ENCODE measurements at regions not wholly inside any gene's neighbourhood (a gene's known extent, or its start where the extent isn't known, plus 50 kb on each side); places are given as distances from the start of the nearest gene placed in this dataset.

DNA sequence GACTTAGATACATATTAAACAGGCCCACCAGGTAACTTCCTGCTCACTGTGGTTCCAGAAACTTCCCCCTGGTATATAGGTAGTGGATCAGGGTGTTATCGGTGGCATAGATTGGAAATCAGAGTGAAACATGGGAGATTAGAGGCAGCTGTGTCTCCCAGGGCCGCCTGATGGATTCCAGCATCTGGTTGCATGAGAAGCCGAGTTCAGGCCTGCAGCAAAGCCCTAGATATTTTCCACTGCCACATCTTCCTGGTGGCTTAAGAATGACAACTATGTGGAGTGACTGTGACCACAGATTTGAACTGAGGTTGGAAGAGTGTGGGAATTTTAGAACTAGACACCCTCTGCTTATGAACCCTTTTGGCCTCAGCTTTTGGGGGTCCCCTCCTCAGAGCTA lies 184.8 kb upstream of the NTF3 start:
- Histone ChIP-seq H2AFZ (ENCODE audit: insufficient read depth, low read depth, low read length, poor library complexity, severe bottlenecking) (no peak overlapping the region), H3K9me3 (replicated peaks in 1 of 2; ENCODE audit: control insufficient read depth in 1 of 2, insufficient read depth in 1 of 2, low read length in 2 of 2) (no peaks in the 10 kb centered on the region), H3K4me2 (replicated peaks; ENCODE audit: extremely low read depth, low read length, poor library complexity, severe bottlenecking) (no peak overlapping the region), H4K20me1 (ENCODE audit: insufficient read depth, low read length) (no peaks in the 10 kb centered on the region), H3K79me2 (ENCODE audit: insufficient read depth, low read length) (no peaks in the 10 kb centered on the region), H3K4me3 (replicated peaks in 1 of 3; ENCODE audit: low read depth in 2 of 3, low read length in 3 of 3) (no peak overlapping the region), H3K9ac (ENCODE audit: insufficient read depth, low read length, poor library complexity, severe bottlenecking) (no peak overlapping the region), H3K27ac (ENCODE audit: low read depth in 1 of 2, low read length in 2 of 2) (no peak overlapping the region), H3K27me3 (ENCODE audit: control insufficient read depth in 2 of 2, insufficient read depth in 2 of 2, low read length in 2 of 2) (no peaks in the 10 kb centered on the region), H3K4me1 (ENCODE audit: control insufficient read depth in 1 of 2, insufficient read depth in 2 of 2, low read length in 2 of 2) (no peaks in the 10 kb centered on the region), H3K36me3 (replicated peaks in 1 of 2; ENCODE audit: control insufficient read depth in 1 of 2, insufficient read depth in 2 of 2, low read length in 2 of 2) (no peaks in the 10 kb centered on the region)
- WGBS (ENCODE audit: insufficient coverage) = 100% methylated on average over 3 of the region's 3 CpGs
- DNase-seq = no peak
- intact Hi-C loops (cut with micrococcal nuclease) = no loop called here
- H3K4me1 Mint-ChIP-seq = no peaks in the 10 kb centered on the region
- peaks cover 0 to 10% (median 3%) of the 10 kb centered on the region in 3 donors for H3K27me3 Mint-ChIP-seq (ENCODE audit: low read depth in 3 of 3)
- no peaks in the 10 kb centered on the region for H3K9me3 Mint-ChIP-seq
- no peaks in the 10 kb centered on the region for H3K36me3 Mint-ChIP-seq
- no peak overlapping the region for H3K4me3 Mint-ChIP-seq
- H3K27ac Mint-ChIP-seq = no peak overlapping the region
- TF ChIP-seq, protein P1, sequence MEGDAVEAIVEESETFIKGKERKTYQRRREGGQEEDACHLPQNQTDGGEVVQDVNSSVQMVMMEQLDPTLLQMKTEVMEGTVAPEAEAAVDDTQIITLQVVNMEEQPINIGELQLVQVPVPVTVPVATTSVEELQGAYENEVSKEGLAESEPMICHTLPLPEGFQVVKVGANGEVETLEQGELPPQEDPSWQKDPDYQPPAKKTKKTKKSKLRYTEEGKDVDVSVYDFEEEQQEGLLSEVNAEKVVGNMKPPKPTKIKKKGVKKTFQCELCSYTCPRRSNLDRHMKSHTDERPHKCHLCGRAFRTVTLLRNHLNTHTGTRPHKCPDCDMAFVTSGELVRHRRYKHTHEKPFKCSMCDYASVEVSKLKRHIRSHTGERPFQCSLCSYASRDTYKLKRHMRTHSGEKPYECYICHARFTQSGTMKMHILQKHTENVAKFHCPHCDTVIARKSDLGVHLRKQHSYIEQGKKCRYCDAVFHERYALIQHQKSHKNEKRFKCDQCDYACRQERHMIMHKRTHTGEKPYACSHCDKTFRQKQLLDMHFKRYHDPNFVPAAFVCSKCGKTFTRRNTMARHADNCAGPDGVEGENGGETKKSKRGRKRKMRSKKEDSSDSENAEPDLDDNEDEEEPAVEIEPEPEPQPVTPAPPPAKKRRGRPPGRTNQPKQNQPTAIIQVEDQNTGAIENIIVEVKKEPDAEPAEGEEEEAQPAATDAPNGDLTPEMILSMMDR (IDR thresholded peaks at IDR 0.05) = no peak

DNA sequence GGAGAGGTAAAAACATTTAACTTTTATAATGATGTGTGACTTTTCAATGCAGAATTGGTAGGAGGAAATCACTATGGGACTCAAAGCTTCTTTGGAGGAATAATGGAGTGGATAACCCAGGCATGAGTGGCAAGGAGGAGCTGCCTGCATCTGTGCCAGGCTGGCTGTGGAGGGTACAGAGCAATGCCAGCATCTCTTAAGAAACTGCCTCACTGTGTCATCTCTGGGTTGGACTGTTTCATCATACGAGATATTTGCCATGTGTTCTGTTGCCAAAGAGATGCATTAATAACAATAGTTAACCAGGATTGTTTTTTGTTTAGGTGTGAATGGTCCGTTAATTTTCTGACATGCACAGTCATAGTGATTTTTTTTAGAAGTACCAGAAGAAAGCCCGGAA lies 183.7 kb upstream of the NTF3 start:
- H3K36me3 Mint-ChIP-seq = no peaks in the 10 kb centered on the region
- H3K27ac ChIP-seq (ENCODE audit: low read depth in 1 of 2, low read length in 2 of 2) = no peak overlapping the region
- no peaks in the 10 kb centered on the region for H3K27me3 ChIP-seq (ENCODE audit: control insufficient read depth in 2 of 2, insufficient read depth in 2 of 2, low read length in 2 of 2)
- H3K9me3 Mint-ChIP-seq = no peaks in the 10 kb centered on the region
- H3K4me1 Mint-ChIP-seq = no peaks in the 10 kb centered on the region
- TF ChIP-seq, protein P1 (IDR thresholded peaks at IDR 0.05) = no peak
- WGBS (ENCODE audit: insufficient coverage) = no CpG with 5 or more reads among the region's 3 CpGs
- no peaks in the 10 kb centered on the region for H4K20me1 ChIP-seq (ENCODE audit: insufficient read depth, low read length)
- no peaks in the 10 kb centered on the region for H3K9me3 ChIP-seq (replicated peaks in 1 of 2; ENCODE audit: control insufficient read depth in 1 of 2, insufficient read depth in 1 of 2, low read length in 2 of 2)
- H3K4me3 Mint-ChIP-seq = no peak overlapping the region
- no peak overlapping the region for H3K4me2 ChIP-seq (replicated peaks; ENCODE audit: extremely low read depth, low read length, poor library complexity, severe bottlenecking)
- H2AFZ ChIP-seq (ENCODE audit: insufficient read depth, low read depth, low read length, poor library complexity, severe bottlenecking) = no peak overlapping the region
- DNase-seq = no peak
- H3K27ac Mint-ChIP-seq = peak overlapping the region in 1 of 7 donors; percentile 26
- H3K27me3 Mint-ChIP-seq (ENCODE audit: low read depth in 3 of 3) = peaks cover 0 to 8% (median 3%) of the 10 kb centered on the region in 3 donors
- no peaks in the 10 kb centered on the region for H3K4me1 ChIP-seq (ENCODE audit: control insufficient read depth in 1 of 2, insufficient read depth in 2 of 2, low read length in 2 of 2)
- no peak overlapping the region for H3K9ac ChIP-seq (ENCODE audit: insufficient read depth, low read length, poor library complexity, severe bottlenecking)
- no peaks in the 10 kb centered on the region for H3K79me2 ChIP-seq (ENCODE audit: insufficient read depth, low read length)
- H3K36me3 ChIP-seq (replicated peaks in 1 of 2; ENCODE audit: control insufficient read depth in 1 of 2, insufficient read depth in 2 of 2, low read length in 2 of 2) = no peaks in the 10 kb centered on the region
- no peak overlapping the region for H3K4me3 ChIP-seq (replicated peaks in 1 of 3; ENCODE audit: low read depth in 2 of 3, low read length in 3 of 3)
- intact Hi-C loops (cut with micrococcal nuclease) = no loop called here
